ENCODE measurements at regions not wholly inside any gene's neighbourhood (a gene's known extent, or its start where the extent isn't known, plus 50 kb on each side); places are given as distances from the start of the nearest gene placed in this dataset.

GRCh38 chr1:14083706-14084105 is 383.7 kb downstream of the PRDM2 start:
- no peak overlapping the region for H3K4me3 Mint-ChIP-seq
- ATAC-seq (replicated peaks in 1 of 4), result no peak
- DNase-seq, result no peak
- CTCF ChIA-PET, result no interaction called here
- Histone ChIP-seq H3K36me3 (ENCODE audit: control insufficient read depth in 2 of 2, extremely low read depth in 1 of 2, insufficient read depth in 1 of 2, low read length in 1 of 2) (no peaks in the 10 kb centered on the region), H3K4me1 (ENCODE audit: control insufficient read depth in 1 of 2, extremely low read depth in 1 of 2, insufficient read depth in 2 of 2, low read length in 2 of 2) (no peaks in the 10 kb centered on the region), H3K4me3 (ENCODE audit: control insufficient read depth in 1 of 2, extremely low read depth in 1 of 2, low read length in 1 of 2) (no peak overlapping the region), H3K9me3 (no peaks in the 10 kb centered on the region), H3K27me3 (replicated peaks in 1 of 2; ENCODE audit: control insufficient read depth in 2 of 2, extremely low read depth in 1 of 2, insufficient read depth in 2 of 2, low read length in 1 of 2) (no peaks in the 10 kb centered on the region), H3K27ac (ENCODE audit: low read length) (no peak overlapping the region)
- no peaks in the 10 kb centered on the region for H3K36me3 Mint-ChIP-seq
- peaks cover 5 to 7% of the 10 kb centered on the region in 2 donors for H3K27me3 Mint-ChIP-seq
- POLR2A ChIA-PET, result no interaction called here
- no peaks in the 10 kb centered on the region for H3K9me3 Mint-ChIP-seq
- no peaks in the 10 kb centered on the region for H3K4me1 Mint-ChIP-seq
- no CpG with 5 or more reads among the region's 1 CpG for WGBS (ENCODE audit: insufficient coverage)
- H3K27ac Mint-ChIP-seq, result no peak overlapping the region

DNA sequence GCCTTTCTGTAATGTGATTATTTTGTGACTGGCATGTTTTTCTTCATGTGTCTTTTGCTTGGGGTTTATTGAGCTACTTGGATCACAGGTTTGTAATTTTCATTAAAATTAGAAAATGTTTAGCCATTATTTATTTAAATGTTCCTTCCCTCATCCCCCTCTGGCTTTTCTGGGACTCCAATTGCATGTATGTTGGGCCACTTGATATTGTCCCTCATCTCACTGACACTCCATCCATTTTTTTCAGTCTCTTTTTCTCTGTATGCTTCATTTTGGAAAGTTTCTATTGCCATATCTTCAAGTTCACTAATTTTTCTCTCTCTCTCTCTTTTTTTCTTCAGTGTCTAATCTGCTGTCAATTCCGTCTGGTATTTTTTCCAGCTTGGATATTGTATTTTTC is 390.1 kb downstream of the PRDM2 start:
- H3K9me3 Mint-ChIP-seq, result peaks cover 10% of the 10 kb centered on the region in 3 donors
- no peaks in the 10 kb centered on the region for H3K36me3 Mint-ChIP-seq
- POLR2A ChIA-PET, result interaction anchor here (0.6 to 0.7 kb wide), 2 partner anchors 25 to 480 kb away, joined by 4 to 6 read pairs; no protein-coding TSS in a partner anchor
- H3K27me3 Mint-ChIP-seq, result peaks cover 15 to 16% of the 10 kb centered on the region in 2 donors
- whole genome bisulfite sequencing (ENCODE audit: insufficient coverage), result no CpG with 5 or more reads among the region's 1 CpG
- H3K4me3 Mint-ChIP-seq, result no peak overlapping the region
- CTCF ChIA-PET, result no interaction called here
- H3K4me3 ChIP-seq (ENCODE audit: control insufficient read depth in 1 of 2, extremely low read depth in 1 of 2, low read length in 1 of 2), result no peak overlapping the region
- H3K4me1 Mint-ChIP-seq, result no peaks in the 10 kb centered on the region
- ATAC-seq (replicated peaks in 1 of 4) (no peak), DNase-seq (no peak)
- H3K27me3 ChIP-seq (replicated peaks in 1 of 2; ENCODE audit: control insufficient read depth in 2 of 2, extremely low read depth in 1 of 2, insufficient read depth in 2 of 2, low read length in 1 of 2), result no peaks in the 10 kb centered on the region
- no peaks in the 10 kb centered on the region for H3K4me1 ChIP-seq (ENCODE audit: control insufficient read depth in 1 of 2, extremely low read depth in 1 of 2, insufficient read depth in 2 of 2, low read length in 2 of 2)
- H3K36me3 ChIP-seq (ENCODE audit: control insufficient read depth in 2 of 2, extremely low read depth in 1 of 2, insufficient read depth in 1 of 2, low read length in 1 of 2), result no peaks in the 10 kb centered on the region
- no peak overlapping the region for H3K27ac Mint-ChIP-seq
- no peaks in the 10 kb centered on the region for H3K9me3 ChIP-seq
- H3K27ac ChIP-seq (ENCODE audit: low read length), result no peak overlapping the region

GRCh38 chr1:14090531-14090930 is 390.5 kb downstream of the PRDM2 start:
- H3K27ac Mint-ChIP-seq, result no peak overlapping the region
- POLR2A ChIA-PET, result interaction anchor here in 1 of 2 donors (0.7 kb wide), 1 partner anchor 481 kb away, joined by 4 read pairs; no protein-coding TSS in a partner anchor
- no peaks in the 10 kb centered on the region for H3K4me1 ChIP-seq (ENCODE audit: control insufficient read depth in 1 of 2, extremely low read depth in 1 of 2, insufficient read depth in 2 of 2, low read length in 2 of 2)
- no peaks in the 10 kb centered on the region for H3K36me3 Mint-ChIP-seq
- no peaks in the 10 kb centered on the region for H3K4me1 Mint-ChIP-seq
- no peak overlapping the region for H3K27ac ChIP-seq (ENCODE audit: low read length)
- WGBS (ENCODE audit: insufficient coverage), result no CpG with 5 or more reads among the region's 6 CpGs
- H3K9me3 ChIP-seq, result no peaks in the 10 kb centered on the region
- no peak overlapping the region for H3K4me3 ChIP-seq (ENCODE audit: control insufficient read depth in 1 of 2, extremely low read depth in 1 of 2, low read length in 1 of 2)
- H3K4me3 Mint-ChIP-seq, result no peak overlapping the region
- CTCF ChIA-PET, result no interaction called here
- H3K36me3 ChIP-seq (ENCODE audit: control insufficient read depth in 2 of 2, extremely low read depth in 1 of 2, insufficient read depth in 1 of 2, low read length in 1 of 2), result no peaks in the 10 kb centered on the region
- no peaks in the 10 kb centered on the region for H3K27me3 ChIP-seq (replicated peaks in 1 of 2; ENCODE audit: control insufficient read depth in 2 of 2, extremely low read depth in 1 of 2, insufficient read depth in 2 of 2, low read length in 1 of 2)
- H3K9me3 Mint-ChIP-seq, result peaks cover 10% of the 10 kb centered on the region in 3 donors
- peaks cover 15 to 16% of the 10 kb centered on the region in 2 donors for H3K27me3 Mint-ChIP-seq
- ATAC-seq (replicated peaks in 1 of 4) (no peak), DNase-seq (no peak)

GRCh38 chr1:14094611-14095400 is 394.8 kb downstream of the PRDM2 start:
- Mint-ChIP-seq H3K36me3 (no peaks in the 10 kb centered on the region), H3K4me1 (no peaks in the 10 kb centered on the region), H3K4me3 (no peak overlapping the region), H3K27ac (no peak overlapping the region), H3K9me3 (peaks cover 10% of the 10 kb centered on the region in 3 donors), H3K27me3 (peaks cover 19 to 25% of the 10 kb centered on the region in 2 donors)
- no peak overlapping the region for H3K4me3 ChIP-seq (ENCODE audit: control insufficient read depth in 1 of 2, extremely low read depth in 1 of 2, low read length in 1 of 2)
- ATAC-seq (replicated peaks in 1 of 4) (no peak), DNase-seq (no peak)
- ChIA-PET POLR2A (no interaction called here), CTCF (no interaction called here)
- H3K27ac ChIP-seq (ENCODE audit: low read length), result no peak overlapping the region
- no peaks in the 10 kb centered on the region for H3K36me3 ChIP-seq (ENCODE audit: control insufficient read depth in 2 of 2, extremely low read depth in 1 of 2, insufficient read depth in 1 of 2, low read length in 1 of 2)
- H3K27me3 ChIP-seq (replicated peaks in 1 of 2; ENCODE audit: control insufficient read depth in 2 of 2, extremely low read depth in 1 of 2, insufficient read depth in 2 of 2, low read length in 1 of 2), result no peaks in the 10 kb centered on the region
- H3K4me1 ChIP-seq (ENCODE audit: control insufficient read depth in 1 of 2, extremely low read depth in 1 of 2, insufficient read depth in 2 of 2, low read length in 2 of 2), result no peaks in the 10 kb centered on the region
- H3K9me3 ChIP-seq, result no peaks in the 10 kb centered on the region
- 100% methylated on average over 1 of the region's 4 CpGs for WGBS (ENCODE audit: insufficient coverage)

DNA sequence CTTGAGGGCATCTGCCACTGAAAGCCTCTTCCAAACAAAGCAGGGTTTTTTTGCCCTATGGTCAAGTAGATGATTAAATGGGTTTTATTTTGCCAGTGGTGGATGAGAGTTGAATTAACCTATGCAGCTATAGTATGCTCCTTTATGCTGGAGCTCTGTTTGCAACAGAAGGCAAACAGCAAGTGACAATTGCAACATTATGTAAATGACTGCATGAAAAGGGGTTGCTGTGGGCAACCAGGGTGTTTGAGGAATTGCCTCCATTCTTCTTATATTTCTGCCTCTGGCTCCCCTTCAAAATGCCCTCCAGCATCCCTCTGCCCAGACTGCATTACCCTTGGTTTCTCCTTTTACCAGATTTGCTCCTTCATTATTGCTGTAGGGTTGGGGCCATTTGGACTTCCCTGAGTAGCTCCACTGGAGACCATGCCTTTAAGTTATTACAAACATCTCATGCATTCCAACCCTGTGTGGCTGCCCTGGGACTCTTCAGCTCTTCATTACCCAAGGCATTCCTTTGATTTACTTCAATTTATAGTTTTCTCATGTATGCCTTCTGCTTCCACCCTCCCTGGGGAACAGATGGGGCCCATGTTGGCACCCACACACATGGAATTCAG is 398.4 kb downstream of the PRDM2 start:
- Mint-ChIP-seq H3K36me3 (no peaks in the 10 kb centered on the region), H3K9me3 (no peaks in the 10 kb centered on the region), H3K4me3 (no peak overlapping the region), H3K27me3 (peaks cover 8 to 16% of the 10 kb centered on the region in 2 donors), H3K4me1 (no peaks in the 10 kb centered on the region), H3K27ac (no peak overlapping the region)
- Histone ChIP-seq H3K36me3 (ENCODE audit: control insufficient read depth in 2 of 2, extremely low read depth in 1 of 2, insufficient read depth in 1 of 2, low read length in 1 of 2) (no peaks in the 10 kb centered on the region), H3K4me1 (ENCODE audit: control insufficient read depth in 1 of 2, extremely low read depth in 1 of 2, insufficient read depth in 2 of 2, low read length in 2 of 2) (no peaks in the 10 kb centered on the region), H3K27ac (ENCODE audit: low read length) (no peak overlapping the region), H3K27me3 (replicated peaks in 1 of 2; ENCODE audit: control insufficient read depth in 2 of 2, extremely low read depth in 1 of 2, insufficient read depth in 2 of 2, low read length in 1 of 2) (peaks cover 0 to 9% of the 10 kb centered on the region in 2 experiments), H3K4me3 (ENCODE audit: control insufficient read depth in 1 of 2, extremely low read depth in 1 of 2, low read length in 1 of 2) (no peak overlapping the region), H3K9me3 (no peaks in the 10 kb centered on the region)
- ATAC-seq (replicated peaks in 1 of 4), result no peak
- POLR2A ChIA-PET, result no interaction called here
- CTCF ChIA-PET, result no interaction called here
- no peak for DNase-seq

GRCh38 chr1:14100444-14100843 is 400.5 kb downstream of the PRDM2 start:
- no peaks in the 10 kb centered on the region for H3K36me3 Mint-ChIP-seq
- H3K4me1 ChIP-seq (ENCODE audit: control insufficient read depth in 1 of 2, extremely low read depth in 1 of 2, insufficient read depth in 2 of 2, low read length in 2 of 2), result no peaks in the 10 kb centered on the region
- no CpG with 5 or more reads among the region's 1 CpG for WGBS (ENCODE audit: insufficient coverage)
- DNase-seq (no peak), ATAC-seq (replicated peaks in 1 of 4) (no peak)
- no peak overlapping the region for H3K4me3 ChIP-seq (ENCODE audit: control insufficient read depth in 1 of 2, extremely low read depth in 1 of 2, low read length in 1 of 2)
- ChIA-PET CTCF (no interaction called here), POLR2A (interaction anchor here in 1 of 2 donors (0.5 kb wide), 1 partner anchor 685 kb away, joined by 4 read pairs; no protein-coding TSS in a partner anchor)
- no peak overlapping the region for H3K27ac Mint-ChIP-seq
- peaks cover 0 to 9% of the 10 kb centered on the region in 2 experiments for H3K27me3 ChIP-seq (replicated peaks in 1 of 2; ENCODE audit: control insufficient read depth in 2 of 2, extremely low read depth in 1 of 2, insufficient read depth in 2 of 2, low read length in 1 of 2)
- no peaks in the 10 kb centered on the region for H3K4me1 Mint-ChIP-seq
- H3K9me3 Mint-ChIP-seq, result no peaks in the 10 kb centered on the region
- H3K27me3 Mint-ChIP-seq, result peaks cover 5 to 16% of the 10 kb centered on the region in 2 donors
- no peaks in the 10 kb centered on the region for H3K9me3 ChIP-seq
- no peak overlapping the region for H3K4me3 Mint-ChIP-seq
- H3K36me3 ChIP-seq (ENCODE audit: control insufficient read depth in 2 of 2, extremely low read depth in 1 of 2, insufficient read depth in 1 of 2, low read length in 1 of 2), result no peaks in the 10 kb centered on the region
- no peak overlapping the region for H3K27ac ChIP-seq (ENCODE audit: low read length)

Data from T-cell (primary cell).